IMR-90 (cell line): ENCODE measurements at regions not wholly inside any gene's neighbourhood (a gene's known extent, or its start where the extent isn't known, plus 50 kb on each side); places are given as distances from the start of the nearest gene placed in this dataset.

Source experiments
- ATAC-seq: fragments of 200-7000 bp; cut with Tn5 transposase; 2 replicates; pipeline ENCODE4 v1.9.1; 2020; ENCODE audit warnings: low read depth, mild to moderate bottlenecking, moderate library complexity
- BruUV-seq: library from RNA; stranded (reverse); fragments of 400-500 nt; replicated peaks from 2 replicates; lab custom pipeline; 2021; lab: Mats Ljungman, UMichigan
- CTCF ChIA-PET: fragments of 300-600 bp; formaldehyde crosslinking; extraction: SDS; loops from one replicate; lab custom pipeline; 2021; ENCODE audit warnings: antibody characterized with exemption; lab: Yijun Ruan, JAX
- POLR2A ChIA-PET: fragments of 300-600 bp; sonication (Branson Sonifier 250); formaldehyde crosslinking; loops from one replicate; lab custom pipeline; 2022; ENCODE audit warnings: antibody characterized with exemption; ENCODE audit not compliant: unreplicated experiment; lab: Charles Lee
- DNase-seq: peaks from one replicate; pipeline ENCODE4 v3.0.0; 2013
- H2AFZ ChIP-seq: replicated peaks from 2 replicates; pipeline ENCODE3; 2013; ENCODE audit warnings: low read length, mild to moderate bottlenecking; ENCODE audit not compliant: poor library complexity
- H2AK5ac ChIP-seq: 2 replicates; pipeline ENCODE4 v1.6.1; 2013; ENCODE audit warnings: low read depth, low read length, inconsistent platforms
- H2AK9ac ChIP-seq: replicated peaks from 2 replicates; pipeline ENCODE3; 2013; ENCODE audit warnings: mild to moderate bottlenecking, low read depth, low read length, moderate library complexity; ENCODE audit not compliant: poor library complexity
- H2BK120ac ChIP-seq: 2 replicates; pipeline ENCODE4 v1.6.1; 2013; ENCODE audit warnings: low read depth, low read length, inconsistent platforms
- H2BK15ac ChIP-seq: 3 replicates; pipeline ENCODE4 v1.6.1; 2013; ENCODE audit warnings: low read depth, low read length, inconsistent platforms
- H2BK20ac ChIP-seq: 2 replicates; pipeline ENCODE4 v1.6.1; 2013; ENCODE audit warnings: low read depth, mild to moderate bottlenecking, inconsistent platforms, low read length, moderate library complexity
- H2BK5ac ChIP-seq: 2 replicates; pipeline ENCODE4 v1.6.1; 2013; ENCODE audit warnings: mild to moderate bottlenecking, low read depth, low read length, inconsistent platforms; ENCODE audit not compliant: poor library complexity, severe bottlenecking
- H3K14ac ChIP-seq: replicated peaks from 2 replicates; pipeline ENCODE4 v1.6.1; 2013; ENCODE audit warnings: low read depth, low read length, inconsistent platforms
- H3K18ac ChIP-seq: 2 replicates; pipeline ENCODE4 v1.6.1; 2013; ENCODE audit warnings: low read depth, low read length, control low read depth
- H3K23ac ChIP-seq: 2 replicates; pipeline ENCODE4 v1.6.1; 2013; ENCODE audit warnings: low read depth, low read length, inconsistent platforms
- H3K27ac ChIP-seq: 2 replicates; pipeline ENCODE4 v1.5.1; 2013; ENCODE audit warnings: mild to moderate bottlenecking, control low read depth, low read length; ENCODE audit not compliant: insufficient read depth
- H3K27me3 ChIP-seq: 2 replicates; pipeline ENCODE4 v1.6.1; 2013; ENCODE audit warnings: low read length; ENCODE audit not compliant: control insufficient read depth, insufficient read depth
- H3K36me3 ChIP-seq: 2 replicates; pipeline ENCODE4 v1.6.1; 2013; ENCODE audit warnings: low read length, mixed read lengths; ENCODE audit not compliant: control insufficient read depth, insufficient read depth
- H3K4ac ChIP-seq: 2 replicates; pipeline ENCODE4 v1.6.1; 2013; ENCODE audit warnings: low read depth, low read length, inconsistent platforms
- H3K4me1 ChIP-seq: 2 replicates; pipeline ENCODE4 v1.6.1; 2013; ENCODE audit warnings: low read length, mixed read lengths; ENCODE audit not compliant: control insufficient read depth, insufficient read depth
- H3K4me2 ChIP-seq: 2 replicates; pipeline ENCODE4 v1.6.1; 2013; ENCODE audit warnings: low read depth, mild to moderate bottlenecking, control low read depth, low read length, moderate library complexity
- H3K4me3 ChIP-seq: 2 replicates; pipeline ENCODE4 v1.5.1; 2013; ENCODE audit warnings: low read depth, mild to moderate bottlenecking, control low read depth, low read length, moderate library complexity; ENCODE audit not compliant: insufficient read depth
- H3K56ac ChIP-seq: 2 replicates; pipeline ENCODE4 v1.6.1; 2013; ENCODE audit warnings: low read length, inconsistent platforms; ENCODE audit not compliant: insufficient read depth; ENCODE audit errors: extremely low read depth
- H3K79me1 ChIP-seq, 2 experiments: 2 replicates each; pipeline ENCODE4 v1.6.1; 2013; ENCODE audit warnings: low read length in 2 of 2, inconsistent platforms in 1 of 2, low read depth in 1 of 2
- H3K9ac ChIP-seq: 2 replicates; pipeline ENCODE4 v1.6.1; 2013; ENCODE audit warnings: low read depth, low read length, control low read depth
- H3K9me1 ChIP-seq: 2 replicates; pipeline ENCODE4 v1.6.1; 2013; ENCODE audit warnings: low read length, inconsistent platforms; ENCODE audit not compliant: insufficient read depth
- H3K9me3 ChIP-seq: 2 replicates; pipeline ENCODE4 v1.6.1; 2013; ENCODE audit warnings: low read length; ENCODE audit not compliant: control insufficient read depth, insufficient read depth
- H4K20me1 ChIP-seq: 2 replicates; pipeline ENCODE4 v1.6.1; 2013; ENCODE audit warnings: low read length, inconsistent platforms; ENCODE audit not compliant: insufficient read depth
- H4K5ac ChIP-seq: 2 replicates; pipeline ENCODE4 v1.6.1; 2013; ENCODE audit warnings: mild to moderate bottlenecking, low read depth, low read length, control low read depth
- H4K8ac ChIP-seq, 2 experiments: 2 replicates each; pipeline ENCODE4 v1.6.1; 2013; ENCODE audit warnings: low read depth in 2 of 2, low read length in 2 of 2, control low read depth in 1 of 2, inconsistent platforms in 1 of 2
- H4K91ac ChIP-seq: 2 replicates; pipeline ENCODE4 v1.6.1; 2013; ENCODE audit warnings: low read depth, low read length, inconsistent platforms; ENCODE audit not compliant: insufficient read depth
- MAZ ChIP-seq: IDR thresholded peaks from 2 replicates; pipeline ENCODE4 v1.6.1; 2012; ENCODE audit warnings: low read depth, mild to moderate bottlenecking, low read length, improper control_type of control experiment, moderate library complexity, borderline replicate concordance
- dilution Hi-C: fragments of 300-500 bp; cut with HindIII; formaldehyde crosslinking; loops from one replicate; pipeline ENCODE4 v1.14.3; 2018; ENCODE audit warnings: low sequenced_read_pairs; ENCODE audit not compliant: unreplicated experiment
- in situ Hi-C: fragments of 300-500 bp; cut with MboI; formaldehyde crosslinking; loops from 3 replicates; pipeline ENCODE4 v1.14.3; 2019; ENCODE audit warnings: low sequenced_read_pairs, inconsistent platforms, mixed read lengths
- intact Hi-C: fragments of 100-400 bp; cut with micrococcal nuclease; formaldehyde crosslinking; loops from 2 replicates; pipeline ENCODE4 v1.10.0; 2022
- TF ChIP-seq, protein P1 (sequence below): fragments of 150-350 bp; IDR thresholded peaks from 2 replicates; pipeline ENCODE4 v1.6.1; 2017; ENCODE audit warnings: mild to moderate bottlenecking, antibody characterized with exemption, low read length, low read depth

DNA sequence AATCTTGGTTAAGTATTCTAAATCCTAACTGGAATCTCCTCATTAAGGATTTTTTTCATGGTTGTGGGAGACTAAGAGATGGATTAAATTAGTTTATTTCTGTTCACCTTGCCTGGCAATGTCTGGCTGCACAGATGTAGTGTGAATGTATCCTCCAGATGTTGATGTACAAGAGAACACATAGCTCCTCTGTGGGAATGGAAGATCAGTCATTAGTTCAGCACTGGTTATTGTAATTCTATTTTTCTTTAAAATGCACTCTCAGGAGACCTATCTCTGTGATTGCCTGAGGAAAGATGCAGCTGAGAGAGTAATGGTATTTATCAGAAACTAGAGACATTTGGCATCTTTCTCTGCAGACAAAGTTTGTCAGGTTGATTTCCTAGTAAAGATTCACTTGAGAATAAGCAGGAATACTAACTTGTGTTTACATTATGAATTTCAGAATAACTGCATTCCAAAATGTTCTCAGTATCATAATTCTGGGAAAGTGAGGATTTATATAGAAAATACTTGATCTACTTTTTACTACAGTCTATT, 178.6 kb downstream of the GIPC2 start:
- H3K36me3 ChIP-seq, result no peaks in the 10 kb centered on the region
- H2BK15ac ChIP-seq, result no peak overlapping the region
- no peak for DNase-seq
- ATAC-seq, result no peak
- TF ChIP-seq MAZ, result no peak
- TF ChIP-seq, protein P1, sequence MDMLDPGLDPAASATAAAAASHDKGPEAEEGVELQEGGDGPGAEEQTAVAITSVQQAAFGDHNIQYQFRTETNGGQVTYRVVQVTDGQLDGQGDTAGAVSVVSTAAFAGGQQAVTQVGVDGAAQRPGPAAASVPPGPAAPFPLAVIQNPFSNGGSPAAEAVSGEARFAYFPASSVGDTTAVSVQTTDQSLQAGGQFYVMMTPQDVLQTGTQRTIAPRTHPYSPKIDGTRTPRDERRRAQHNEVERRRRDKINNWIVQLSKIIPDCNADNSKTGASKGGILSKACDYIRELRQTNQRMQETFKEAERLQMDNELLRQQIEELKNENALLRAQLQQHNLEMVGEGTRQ, result no peak
- no peak overlapping the region for H3K14ac ChIP-seq
- H3K27me3 ChIP-seq, result no peaks in the 10 kb centered on the region
- no peak overlapping the region for H3K27ac ChIP-seq
- H2BK5ac ChIP-seq, result no peak overlapping the region
- no peak overlapping the region for H4K91ac ChIP-seq
- H3K9me1 ChIP-seq, result 0 out of 2 replicates have a peak, but pooled peaks cover 2% of the 10 kb centered on the region
- BruUV-seq, result no TSS peak
- intact Hi-C loops (loop anchor here (10.0 kb wide), 1 partner anchor 130 kb away; no protein-coding TSS in a partner anchor), in situ Hi-C loops (no loop called here), dilution Hi-C loops (no loop called here)
- no peak overlapping the region for H3K23ac ChIP-seq
- no peak overlapping the region; the same call in 1 of the 2 replicates for H3K18ac ChIP-seq
- POLR2A ChIA-PET, result no interaction called here
- H4K20me1 ChIP-seq, result no peaks in the 10 kb centered on the region
- H2AK5ac ChIP-seq, result no peak overlapping the region
- H3K4me3 ChIP-seq, result no peak overlapping the region
- no peak overlapping the region for H2AK9ac ChIP-seq
- H2BK20ac ChIP-seq, result no peak overlapping the region
- no peak overlapping the region for H4K8ac ChIP-seq
- no peak overlapping the region for H3K9ac ChIP-seq
- peaks cover 8% of the 10 kb centered on the region for H3K4me1 ChIP-seq
- no peak overlapping the region for H3K56ac ChIP-seq
- no peak overlapping the region for H3K4ac ChIP-seq
- CTCF ChIA-PET, result no interaction called here
- H3K79me1 ChIP-seq, result no peaks in the 10 kb centered on the region
- H2AFZ ChIP-seq, result no peak overlapping the region
- no peak overlapping the region for H3K4me2 ChIP-seq
- no peak overlapping the region for H2BK120ac ChIP-seq
- H4K5ac ChIP-seq, result no peak overlapping the region
- H3K9me3 ChIP-seq, result peaks cover 3% of the 10 kb centered on the region
